Brain microvascular endothelial cell (primary cell): ENCODE measurements at regions not wholly inside any gene's neighbourhood (a gene's known extent, or its start where the extent isn't known, plus 50 kb on each side); places are given as distances from the start of the nearest gene placed in this dataset.

ENCODE experiments used
- DNase-seq: peaks from one replicate; pipeline ENCODE4 v3.0.0-alpha.2; 2020
- H3K27ac ChIP-seq: fragments of 250-450 bp; sonication (Bioruptor Pico); 2 replicates; pipeline ENCODE4 v1.5.1; 2020; ENCODE audit warnings: mild to moderate bottlenecking, moderate library complexity
- H3K27me3 ChIP-seq: fragments of 250-450 bp; sonication (Bioruptor Pico); replicated peaks from 2 replicates; pipeline ENCODE4 v1.5.1; 2020; ENCODE audit warnings: mild to moderate bottlenecking
- H3K36me3 ChIP-seq: fragments of 250-450 bp; sonication (Bioruptor Pico); replicated peaks from 2 replicates; pipeline ENCODE4 v1.5.1; 2020; ENCODE audit warnings: mild to moderate bottlenecking
- H3K4me3 ChIP-seq: 2 replicates; pipeline ENCODE4 v1.5.1; 2011; ENCODE audit warnings: low read depth, mild to moderate bottlenecking, control low read depth, low read length, moderate library complexity
- in situ Hi-C: cut with HindIII; loops from 2 replicates; pipeline ENCODE4 v1.10.0; 2017; ENCODE audit warnings: low sequenced_read_pairs, low pct_ligation_motif_present
- TF ChIP-seq, protein P1 (sequence below): IDR thresholded peaks from 2 replicates; pipeline ENCODE4 v1.5.1; 2011; ENCODE audit warnings: low read depth, mild to moderate bottlenecking, moderate library complexity, low read length, control low read depth, inconsistent platforms; ENCODE audit errors: missing control alignments

DNA sequence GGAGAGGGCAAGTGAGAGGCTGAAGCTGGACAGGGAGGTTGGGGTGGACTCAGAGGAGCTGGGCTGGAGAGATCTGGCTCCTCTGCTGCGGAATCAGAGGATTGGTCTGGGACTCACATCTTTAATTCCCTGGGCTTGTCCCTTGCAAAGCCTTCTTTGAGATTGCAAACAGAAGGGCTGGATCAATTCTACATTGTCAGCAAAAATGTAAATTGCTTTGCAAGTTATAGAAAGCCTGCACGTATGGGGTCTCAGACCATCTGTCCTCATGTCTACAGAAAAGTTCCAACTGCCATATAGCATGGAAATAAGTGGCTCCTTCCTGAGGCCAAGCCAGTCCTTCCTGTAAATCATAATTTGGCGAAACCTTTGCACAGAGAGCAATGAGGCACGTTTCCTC lies 449.6 kb downstream of the UBE2NL start:
- H3K36me3 ChIP-seq = no peaks in the 10 kb centered on the region
- no peak overlapping the region for H3K27ac ChIP-seq
- no peaks in the 10 kb centered on the region for H3K27me3 ChIP-seq
- TF ChIP-seq, protein P1, sequence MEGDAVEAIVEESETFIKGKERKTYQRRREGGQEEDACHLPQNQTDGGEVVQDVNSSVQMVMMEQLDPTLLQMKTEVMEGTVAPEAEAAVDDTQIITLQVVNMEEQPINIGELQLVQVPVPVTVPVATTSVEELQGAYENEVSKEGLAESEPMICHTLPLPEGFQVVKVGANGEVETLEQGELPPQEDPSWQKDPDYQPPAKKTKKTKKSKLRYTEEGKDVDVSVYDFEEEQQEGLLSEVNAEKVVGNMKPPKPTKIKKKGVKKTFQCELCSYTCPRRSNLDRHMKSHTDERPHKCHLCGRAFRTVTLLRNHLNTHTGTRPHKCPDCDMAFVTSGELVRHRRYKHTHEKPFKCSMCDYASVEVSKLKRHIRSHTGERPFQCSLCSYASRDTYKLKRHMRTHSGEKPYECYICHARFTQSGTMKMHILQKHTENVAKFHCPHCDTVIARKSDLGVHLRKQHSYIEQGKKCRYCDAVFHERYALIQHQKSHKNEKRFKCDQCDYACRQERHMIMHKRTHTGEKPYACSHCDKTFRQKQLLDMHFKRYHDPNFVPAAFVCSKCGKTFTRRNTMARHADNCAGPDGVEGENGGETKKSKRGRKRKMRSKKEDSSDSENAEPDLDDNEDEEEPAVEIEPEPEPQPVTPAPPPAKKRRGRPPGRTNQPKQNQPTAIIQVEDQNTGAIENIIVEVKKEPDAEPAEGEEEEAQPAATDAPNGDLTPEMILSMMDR = no peak
- in situ Hi-C loops = no loop called here
- no peak overlapping the region for H3K4me3 ChIP-seq
- DNase-seq = no peak

DNA sequence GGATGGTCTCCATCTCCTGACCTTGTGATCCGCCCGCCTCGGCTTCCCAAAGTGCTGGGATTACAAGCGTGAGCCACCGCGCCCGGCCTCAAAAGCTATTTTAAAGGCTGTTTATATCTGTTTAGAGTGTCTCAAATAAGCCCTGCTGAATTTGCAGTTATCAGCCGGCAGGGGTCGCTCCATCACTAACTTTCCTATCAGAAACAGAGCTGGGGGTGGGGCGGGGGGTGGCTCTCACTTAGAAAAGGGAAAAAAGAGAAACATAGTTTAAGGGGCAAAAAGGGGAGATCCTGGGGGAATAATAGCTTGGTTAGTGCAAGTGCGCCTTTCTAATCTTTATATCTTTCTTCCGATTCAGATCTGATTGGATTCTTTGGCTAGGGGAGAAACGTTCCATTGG lies 450.7 kb downstream of the UBE2NL start:
- H3K27me3 ChIP-seq = no peaks in the 10 kb centered on the region
- TF ChIP-seq, protein P1 = peak; percentile 23
- H3K27ac ChIP-seq = no peak overlapping the region
- in situ Hi-C loops = no loop called here
- no peaks in the 10 kb centered on the region for H3K36me3 ChIP-seq
- no peak for DNase-seq
- no peak overlapping the region for H3K4me3 ChIP-seq

DNA sequence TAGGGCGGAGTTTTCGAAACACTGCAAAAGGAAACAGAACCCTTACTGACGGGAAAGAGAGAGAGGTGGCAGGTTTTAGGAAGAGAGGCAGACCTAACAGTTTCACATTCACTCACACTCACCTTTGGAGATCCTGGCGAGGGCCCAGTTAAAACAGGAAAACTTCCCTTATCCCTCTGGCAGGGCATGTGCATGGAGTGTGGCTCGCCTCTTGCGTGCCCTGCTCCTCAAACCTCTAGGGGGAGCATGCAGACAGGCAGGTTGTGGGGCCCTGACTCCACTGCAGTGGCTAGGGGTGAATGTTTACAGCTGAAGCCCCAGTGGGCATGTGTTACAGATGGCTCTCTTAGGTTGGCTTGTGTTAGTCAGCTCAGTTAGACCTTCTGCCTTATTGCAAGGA lies 451.5 kb downstream of the UBE2NL start:
- no peak for DNase-seq
- H3K27ac ChIP-seq = no peak overlapping the region
- no peaks in the 10 kb centered on the region for H3K27me3 ChIP-seq
- H3K36me3 ChIP-seq = no peaks in the 10 kb centered on the region
- in situ Hi-C loops = no loop called here
- H3K4me3 ChIP-seq = no peak overlapping the region
- TF ChIP-seq, protein P1 = no peak

DNA sequence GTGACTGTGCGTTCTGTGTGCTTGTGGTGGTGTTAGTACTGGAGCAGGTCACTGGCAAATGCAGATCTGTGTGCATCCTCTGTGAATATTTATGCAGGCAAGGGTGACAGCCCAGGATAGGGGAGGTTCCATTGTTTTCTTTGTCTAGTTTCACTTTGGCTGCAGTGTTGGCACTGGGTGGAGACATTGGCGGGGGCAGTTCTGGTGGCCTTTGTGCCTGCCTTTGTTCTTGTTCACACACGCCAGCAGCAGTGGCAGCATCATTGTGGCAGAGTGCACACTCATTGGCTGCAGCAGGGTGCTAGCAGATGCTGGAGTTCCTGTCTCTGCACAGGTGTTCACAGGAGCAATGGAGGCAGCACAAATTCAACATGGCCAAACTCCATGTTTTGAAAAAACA lies 495.3 kb downstream of the UBE2NL start:
- TF ChIP-seq, protein P1 = no peak
- H3K27ac ChIP-seq = no peak overlapping the region
- H3K4me3 ChIP-seq = no peak overlapping the region
- in situ Hi-C loops = no loop called here
- H3K36me3 ChIP-seq = no peaks in the 10 kb centered on the region
- H3K27me3 ChIP-seq = no peaks in the 10 kb centered on the region
- DNase-seq = no peak

DNA sequence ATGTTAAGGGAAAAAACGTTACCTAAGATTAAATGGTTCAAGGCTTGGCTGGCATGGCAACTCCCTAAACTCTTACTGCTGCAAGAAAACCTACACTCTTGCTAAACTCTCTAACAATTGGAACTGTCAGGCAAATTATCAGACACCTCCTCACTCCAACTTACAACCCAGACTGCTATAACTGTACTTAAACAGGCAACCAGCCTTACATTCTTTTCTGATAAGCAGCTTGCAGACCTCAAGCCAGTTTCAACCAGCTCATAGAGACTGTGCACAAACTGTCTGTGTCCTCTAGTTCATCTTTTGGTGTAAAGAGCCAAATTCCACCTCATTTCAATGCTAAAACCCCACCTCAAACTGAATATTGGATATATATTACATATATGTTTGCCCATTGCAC lies 504.9 kb downstream of the UBE2NL start:
- H3K27ac ChIP-seq = no peak overlapping the region
- DNase-seq = no peak
- H3K4me3 ChIP-seq = no peak overlapping the region
- in situ Hi-C loops = no loop called here
- no peaks in the 10 kb centered on the region for H3K36me3 ChIP-seq
- TF ChIP-seq, protein P1 = no peak
- H3K27me3 ChIP-seq = no peaks in the 10 kb centered on the region
